Colonic mucosa (tissue), 4 donors: ENCODE measurements at regions not wholly inside any gene's neighbourhood (a gene's known extent, or its start where the extent isn't known, plus 50 kb on each side); places are given as distances from the start of the nearest gene placed in this dataset.

ENCODE experiments used
- DNase-seq: peaks from one replicate; pipeline ENCODE4 v3.0.0-alpha.2; 2020
- H3K27ac ChIP-seq: fragments of 200-600 bp; one replicate; pipeline ENCODE4 v1.8.0; 2021
- H3K27me3 ChIP-seq: fragments of 200-600 bp; one replicate; pipeline ENCODE4 v1.8.0; 2021
- H3K36me3 ChIP-seq: fragments of 200-600 bp; one replicate; pipeline ENCODE4 v1.8.0; 2021
- H3K4me1 ChIP-seq: fragments of 200-600 bp; one replicate; pipeline ENCODE4 v1.8.0; 2021; ENCODE audit warnings: mild to moderate bottlenecking
- H3K4me3 ChIP-seq: fragments of 200-600 bp; one replicate; pipeline ENCODE4 v1.8.0; 2021
- H3K9ac ChIP-seq, 2 donors: one replicate each; pipeline ENCODE4 v1.7.0; 2013; ENCODE audit warnings: control low read depth in 2 of 2, low read depth in 2 of 2, low read length in 2 of 2
- H3K9me3 ChIP-seq: fragments of 200-600 bp; one replicate; pipeline ENCODE4 v1.8.0; 2021
- intact Hi-C: fragments of 100-400 bp; cut with DNase I; formaldehyde crosslinking; loops from one replicate; pipeline ENCODE4 v1.14.1; 2022
- TF ChIP-seq, protein P1 (sequence below): fragments of 200-600 bp; IDR thresholded peaks from one replicate; pipeline ENCODE4 v1.8.0; 2022; ENCODE audit warnings: antibody characterized with exemption, mild to moderate bottlenecking
- donor health status: healthy.
- donor health status: DM: no; HTN: no; CAD: no.
- donor health status: DM: no; HTN: no; CAD: no.

DNA sequence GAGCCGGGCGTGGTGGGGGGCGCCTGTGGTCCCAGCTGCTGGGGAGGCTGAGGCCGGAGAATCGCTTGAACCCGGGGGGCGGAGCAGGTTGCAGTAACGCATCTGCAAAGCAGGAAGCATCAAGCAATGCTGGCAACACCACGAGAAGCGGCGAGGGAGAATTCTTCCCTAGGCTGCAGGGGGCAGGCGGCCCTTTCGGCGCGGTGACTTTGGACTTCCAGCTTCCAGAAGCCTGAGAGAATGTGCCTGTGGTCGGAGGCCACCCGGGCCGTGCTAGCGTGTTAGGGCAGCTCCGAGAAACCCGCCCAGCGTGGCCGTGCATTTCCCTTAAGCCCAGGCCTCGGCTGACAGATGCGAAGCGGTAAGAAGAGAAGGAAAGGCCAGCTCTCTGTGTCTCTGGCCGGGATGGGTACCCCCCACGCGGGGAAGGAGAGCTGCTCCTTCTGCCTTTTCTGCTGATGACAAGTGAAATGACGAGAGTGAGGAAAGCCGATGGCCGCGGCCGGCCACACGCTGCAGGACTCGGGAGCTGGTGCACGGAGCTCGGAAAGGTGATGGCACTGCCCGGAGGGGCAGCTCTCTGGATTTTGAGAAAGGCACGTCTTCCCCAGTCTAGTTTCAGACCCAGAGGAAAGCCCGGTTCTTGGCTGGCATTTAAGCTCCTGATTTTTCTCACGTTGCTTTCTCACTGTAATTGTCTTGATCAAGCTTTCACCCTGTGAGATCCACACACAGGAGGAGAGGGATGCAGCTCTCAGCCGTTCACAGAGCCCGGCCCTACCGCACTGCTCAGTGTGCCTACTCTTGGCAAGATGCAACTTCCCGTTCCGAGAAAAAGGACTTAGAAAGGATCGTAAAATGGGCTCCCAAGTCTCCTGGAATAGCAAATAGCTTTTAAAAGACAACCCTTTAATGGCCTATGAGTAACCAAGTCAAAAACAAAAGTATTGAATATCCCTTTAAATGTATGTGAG, 68.3 kb upstream of the EXOC2 start:
- TF ChIP-seq, protein P1, sequence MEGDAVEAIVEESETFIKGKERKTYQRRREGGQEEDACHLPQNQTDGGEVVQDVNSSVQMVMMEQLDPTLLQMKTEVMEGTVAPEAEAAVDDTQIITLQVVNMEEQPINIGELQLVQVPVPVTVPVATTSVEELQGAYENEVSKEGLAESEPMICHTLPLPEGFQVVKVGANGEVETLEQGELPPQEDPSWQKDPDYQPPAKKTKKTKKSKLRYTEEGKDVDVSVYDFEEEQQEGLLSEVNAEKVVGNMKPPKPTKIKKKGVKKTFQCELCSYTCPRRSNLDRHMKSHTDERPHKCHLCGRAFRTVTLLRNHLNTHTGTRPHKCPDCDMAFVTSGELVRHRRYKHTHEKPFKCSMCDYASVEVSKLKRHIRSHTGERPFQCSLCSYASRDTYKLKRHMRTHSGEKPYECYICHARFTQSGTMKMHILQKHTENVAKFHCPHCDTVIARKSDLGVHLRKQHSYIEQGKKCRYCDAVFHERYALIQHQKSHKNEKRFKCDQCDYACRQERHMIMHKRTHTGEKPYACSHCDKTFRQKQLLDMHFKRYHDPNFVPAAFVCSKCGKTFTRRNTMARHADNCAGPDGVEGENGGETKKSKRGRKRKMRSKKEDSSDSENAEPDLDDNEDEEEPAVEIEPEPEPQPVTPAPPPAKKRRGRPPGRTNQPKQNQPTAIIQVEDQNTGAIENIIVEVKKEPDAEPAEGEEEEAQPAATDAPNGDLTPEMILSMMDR = no peak
- no peaks in the 10 kb centered on the region for H3K9me3 ChIP-seq
- no peaks in the 10 kb centered on the region for H3K27me3 ChIP-seq
- intact Hi-C loops = no loop called here
- H3K36me3 ChIP-seq = no peaks in the 10 kb centered on the region
- DNase-seq = no peak
- H3K27ac ChIP-seq = no peak overlapping the region
- H3K4me3 ChIP-seq = no peak overlapping the region
- no peaks in the 10 kb centered on the region for H3K4me1 ChIP-seq
- no peak overlapping the region for H3K9ac ChIP-seq

DNA sequence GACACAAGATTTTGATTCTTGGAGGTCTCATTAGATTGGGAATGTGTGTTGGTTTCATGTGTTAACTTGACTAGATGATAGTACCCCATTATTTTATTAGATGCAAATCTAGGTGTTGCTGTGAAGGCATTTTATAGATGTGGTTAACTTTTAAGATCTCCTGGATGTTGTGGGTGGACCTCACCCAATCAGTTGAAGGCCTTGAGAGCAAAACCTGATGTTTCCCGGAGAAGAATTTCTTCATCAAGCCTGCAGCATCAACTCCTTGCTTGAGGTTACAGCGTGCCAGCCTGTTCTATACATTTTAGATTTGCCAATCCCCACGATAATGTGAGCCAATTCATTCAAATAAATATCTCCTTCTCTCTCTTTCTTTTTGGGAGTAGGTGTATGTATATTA, 66.8 kb upstream of the EXOC2 start:
- TF ChIP-seq, protein P1 = no peak
- H3K27me3 ChIP-seq = no peaks in the 10 kb centered on the region
- H3K36me3 ChIP-seq = no peaks in the 10 kb centered on the region
- DNase-seq = no peak
- no peak overlapping the region for H3K27ac ChIP-seq
- no peak overlapping the region for H3K9ac ChIP-seq
- no peaks in the 10 kb centered on the region for H3K9me3 ChIP-seq
- intact Hi-C loops = no loop called here
- H3K4me1 ChIP-seq = no peaks in the 10 kb centered on the region
- no peak overlapping the region for H3K4me3 ChIP-seq

DNA sequence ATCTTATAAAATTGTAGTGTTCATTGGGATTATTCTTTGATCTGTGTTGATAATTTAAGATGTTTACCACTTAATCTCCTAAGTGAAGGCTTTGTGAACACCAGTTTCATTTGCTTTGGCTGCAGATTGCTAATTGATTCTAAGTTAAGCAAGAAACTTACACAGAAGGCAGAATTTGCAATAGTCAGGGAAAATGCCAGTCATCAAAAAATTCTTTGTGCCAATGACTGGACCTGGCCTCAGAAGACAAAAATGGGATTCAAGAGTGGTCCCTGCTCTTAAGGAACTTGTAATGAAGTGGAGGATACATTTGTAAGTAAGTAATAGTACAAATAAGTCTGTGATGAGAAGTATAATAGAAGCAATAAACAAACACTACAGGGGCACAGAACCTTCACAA, 63.3 kb upstream of the EXOC2 start:
- no peak overlapping the region for H3K4me3 ChIP-seq
- H3K27ac ChIP-seq = no peak overlapping the region
- no peak overlapping the region for H3K9ac ChIP-seq
- H3K9me3 ChIP-seq = no peaks in the 10 kb centered on the region
- no peak for DNase-seq
- no peaks in the 10 kb centered on the region for H3K36me3 ChIP-seq
- intact Hi-C loops = no loop called here
- H3K27me3 ChIP-seq = no peaks in the 10 kb centered on the region
- no peaks in the 10 kb centered on the region for H3K4me1 ChIP-seq
- TF ChIP-seq, protein P1 = no peak

DNA sequence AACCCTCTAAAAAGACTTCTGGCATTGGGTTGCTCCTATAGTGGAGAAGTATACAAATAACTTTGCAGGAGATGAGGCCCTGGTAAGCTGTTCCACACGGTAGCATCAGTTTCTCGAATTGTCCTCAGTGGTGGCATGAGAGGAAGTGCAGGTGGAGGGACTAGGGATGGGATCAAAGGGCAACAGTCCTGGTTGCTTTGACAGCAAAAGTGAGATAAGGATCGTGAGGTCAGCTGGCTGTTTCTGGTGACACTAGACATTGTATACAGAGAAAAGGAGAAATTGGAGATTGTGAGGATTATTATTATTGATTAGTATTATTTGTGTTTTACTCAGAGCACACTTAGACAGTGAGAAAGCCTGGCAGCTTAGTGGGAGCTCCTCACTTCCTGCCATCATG, 61.3 kb upstream of the EXOC2 start:
- no peaks in the 10 kb centered on the region for H3K27me3 ChIP-seq
- TF ChIP-seq, protein P1 = no peak
- no peaks in the 10 kb centered on the region for H3K4me1 ChIP-seq

DNA sequence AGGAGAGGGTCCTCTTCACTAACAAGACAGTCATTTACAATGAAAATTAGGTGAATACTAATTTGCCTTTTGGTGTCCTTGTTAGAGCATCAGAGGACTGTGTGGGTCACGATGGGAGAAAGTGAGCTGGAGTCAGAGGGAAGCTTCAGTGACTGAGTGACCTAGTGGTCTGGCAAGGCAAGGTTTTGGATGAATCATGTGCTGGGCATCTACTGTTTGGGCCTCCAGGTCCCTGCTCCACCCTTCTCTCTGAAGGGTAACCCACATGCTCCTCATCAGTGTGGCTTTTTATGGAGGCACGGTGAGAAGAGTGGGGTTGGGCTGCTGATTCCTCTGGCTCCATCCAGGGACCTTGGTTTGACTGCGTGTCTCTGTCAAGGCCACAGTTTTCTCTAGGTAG, 60.5 kb upstream of the EXOC2 start:
- H3K27ac ChIP-seq = no peak overlapping the region
- H3K9me3 ChIP-seq = no peaks in the 10 kb centered on the region
- no peaks in the 10 kb centered on the region for H3K36me3 ChIP-seq
- no peaks in the 10 kb centered on the region for H3K27me3 ChIP-seq
- DNase-seq = no peak
- no peaks in the 10 kb centered on the region for H3K4me1 ChIP-seq
- intact Hi-C loops = no loop called here
- H3K4me3 ChIP-seq = no peak overlapping the region
- TF ChIP-seq, protein P1 = no peak
- H3K9ac ChIP-seq = no peak overlapping the region

More for the DNA sequence above, 61.3 kb upstream of the EXOC2 start:
- no peak overlapping the region for H3K27ac ChIP-seq
- no peaks in the 10 kb centered on the region for H3K36me3 ChIP-seq
- no peak overlapping the region for H3K4me3 ChIP-seq
- intact Hi-C loops = no loop called here
- H3K9me3 ChIP-seq = no peaks in the 10 kb centered on the region
- H3K9ac ChIP-seq = no peak overlapping the region
- DNase-seq = no peak
